GM19099 (cell line): ENCODE measurements at regions not wholly inside any gene's neighbourhood (a gene's known extent, or its start where the extent isn't known, plus 50 kb on each side); places are given as distances from the start of the nearest gene placed in this dataset.

Experiments used
- POLR2A ChIP-seq: IDR thresholded peaks from 3 replicates; pipeline ENCODE4 v1.6.1; 2011; ENCODE audit warnings: low read depth; ENCODE audit not compliant: insufficient read length; ENCODE audit errors: extremely low read depth

DNA sequence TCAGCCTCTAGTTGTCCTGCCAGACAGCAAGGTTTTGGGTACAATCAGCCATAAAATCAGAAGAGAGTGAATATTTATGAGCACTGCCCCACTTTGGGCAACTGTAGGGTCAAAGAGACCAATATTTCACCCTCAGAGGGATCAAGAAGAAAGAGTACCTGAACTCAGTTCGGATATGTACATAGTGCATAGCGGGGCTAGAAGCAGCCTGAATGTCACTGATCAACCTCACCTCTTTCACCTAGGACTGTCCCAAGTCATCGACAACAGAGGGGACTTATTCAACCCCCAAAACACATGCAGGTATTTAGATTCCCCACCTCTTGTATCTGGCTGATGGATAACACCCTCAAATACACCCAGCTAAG is 446.9 kb downstream of the COG6 start:
- no peak for TF ChIP-seq POLR2A

DNA sequence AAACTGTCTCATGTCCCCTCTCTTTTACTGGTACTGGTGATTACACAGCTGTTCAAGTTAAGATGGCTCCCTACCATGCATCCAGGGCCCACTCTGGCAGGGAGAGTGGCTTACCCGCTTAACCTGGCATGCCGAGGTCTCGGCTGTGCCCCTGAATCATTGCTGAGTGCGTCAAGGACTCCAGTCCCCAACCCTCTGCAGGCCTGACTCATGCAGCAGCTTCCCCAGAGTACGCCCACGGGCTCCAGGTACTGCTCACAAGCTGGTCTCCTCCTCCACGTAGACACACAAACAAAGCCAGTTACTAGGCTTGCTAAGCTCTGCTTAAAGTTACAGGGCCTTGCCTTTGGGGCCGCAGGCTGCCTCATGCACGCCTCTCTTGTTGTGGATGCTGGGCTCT is 447.4 kb downstream of the COG6 start:
- no peak for TF ChIP-seq POLR2A

DNA sequence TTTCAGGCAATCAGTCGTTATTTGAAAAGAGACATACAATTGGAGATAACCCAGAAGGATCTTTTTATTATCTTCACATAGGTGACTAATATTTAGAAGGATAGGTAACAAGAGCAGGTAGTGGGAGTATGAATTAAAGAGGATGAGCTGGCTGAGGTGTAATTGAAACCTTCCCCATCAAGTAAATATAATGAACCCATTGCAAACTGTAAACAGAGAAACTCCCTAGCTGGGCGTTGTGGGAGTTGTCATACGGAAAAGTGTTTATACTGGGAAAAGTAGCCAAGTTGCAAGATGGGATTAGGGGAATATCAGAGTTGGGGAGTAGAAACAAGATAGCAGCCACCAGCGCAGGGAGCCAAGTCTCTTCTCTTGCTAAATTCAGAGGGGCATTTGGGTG is 448.4 kb downstream of the COG6 start:
- TF ChIP-seq POLR2A = no peak

DNA sequence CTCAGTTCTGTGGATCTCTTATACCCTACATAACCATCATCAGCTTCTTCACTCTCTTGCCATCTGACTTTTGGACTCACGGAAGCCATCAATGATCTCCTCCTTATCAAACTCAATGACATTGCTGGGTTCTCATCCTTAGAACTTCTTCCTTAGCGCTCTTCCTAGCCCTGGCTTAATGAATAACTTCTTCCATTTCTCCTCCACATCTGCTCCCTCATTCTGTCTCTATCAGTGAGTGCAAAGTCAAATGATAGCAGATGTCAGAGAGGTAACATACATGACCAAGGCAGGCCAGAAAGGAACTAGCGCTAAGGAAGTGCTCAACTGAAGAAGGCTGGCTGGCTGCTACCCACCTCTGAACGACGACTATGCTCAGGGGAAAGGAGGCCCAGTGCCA is 449.8 kb downstream of the COG6 start:
- no peak for TF ChIP-seq POLR2A

DNA sequence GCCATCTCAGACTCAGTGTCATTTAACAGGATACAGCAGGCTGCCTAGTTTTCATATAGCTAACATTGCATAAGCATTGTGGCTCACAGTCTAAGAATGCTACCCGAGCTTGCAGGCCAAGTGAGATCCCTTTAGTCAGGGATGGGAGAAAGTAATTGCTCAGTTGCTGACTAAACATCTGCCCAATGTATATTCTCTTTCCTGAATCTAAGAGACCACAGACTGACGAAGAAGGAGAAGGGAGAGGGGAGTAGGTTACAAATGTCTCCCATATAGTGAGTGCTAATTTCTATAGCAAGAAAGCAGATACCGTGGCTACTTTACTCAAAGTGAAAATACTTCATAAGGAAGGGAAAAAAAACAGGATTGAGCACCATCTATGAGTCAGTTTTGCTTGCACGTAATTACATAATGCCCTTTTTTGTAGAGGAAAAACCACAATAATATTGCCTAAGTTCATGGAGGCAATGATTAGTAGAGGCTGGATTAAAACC is 453.9 kb downstream of the COG6 start:
- TF ChIP-seq POLR2A = no peak

DNA sequence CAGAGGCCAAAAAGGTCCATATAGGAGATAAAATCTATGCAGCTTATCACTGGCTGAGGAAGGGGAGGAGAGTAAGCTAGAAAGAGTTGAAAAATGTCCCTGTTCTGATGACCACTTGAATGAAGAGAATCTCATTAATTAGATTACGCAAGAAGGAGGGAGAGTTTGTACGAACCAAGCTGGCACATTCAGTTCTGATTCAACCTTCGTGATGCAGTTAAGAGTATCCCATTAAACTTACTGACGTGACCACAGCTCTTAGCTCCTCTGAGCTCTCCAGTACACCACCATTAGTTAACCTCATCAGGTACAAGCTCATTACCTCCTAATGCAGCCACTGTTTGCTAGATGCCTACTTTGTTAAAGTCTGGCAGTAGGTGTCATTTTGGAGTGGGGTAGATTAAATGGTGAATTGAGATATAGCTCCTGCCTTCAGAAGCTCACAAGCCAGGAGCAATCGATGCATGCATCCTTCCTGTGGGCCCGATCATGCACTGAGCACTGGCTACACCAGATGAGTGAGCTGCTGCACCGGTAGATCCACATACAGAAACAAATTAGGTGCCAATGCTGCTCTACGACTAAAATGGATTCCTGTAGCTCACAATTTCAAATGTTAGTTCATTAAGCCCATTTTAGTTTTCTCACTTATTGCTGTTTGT is 458.3 kb downstream of the COG6 start:
- no peak for TF ChIP-seq POLR2A

DNA sequence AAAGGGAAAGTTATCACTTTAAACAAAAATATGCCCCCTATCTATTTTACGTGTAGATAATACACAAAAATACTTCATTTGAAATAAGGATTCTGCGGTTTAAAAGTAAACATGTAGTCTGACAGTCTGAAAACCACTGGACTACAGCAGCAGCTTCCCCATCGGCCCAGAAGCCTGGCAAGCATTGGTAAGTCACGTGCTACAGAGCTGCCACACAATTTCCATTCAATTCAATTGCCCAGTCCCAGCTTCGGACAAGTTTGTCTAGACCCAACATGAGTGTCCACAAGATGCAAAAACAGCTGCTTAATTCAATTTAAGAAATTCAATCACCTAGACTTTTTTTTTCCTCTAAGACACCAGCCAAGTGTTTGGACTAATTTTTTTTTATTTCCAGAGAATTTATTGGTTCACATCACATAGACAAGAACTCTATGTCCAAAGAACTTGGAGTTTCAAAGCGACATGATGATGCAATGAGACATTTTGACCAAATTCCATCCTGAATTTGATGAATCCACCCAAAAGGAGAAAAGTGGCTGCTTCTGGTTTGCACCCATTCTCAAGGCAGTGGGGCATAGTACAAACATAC is 458.9 kb downstream of the COG6 start:
- no peak for TF ChIP-seq POLR2A

DNA sequence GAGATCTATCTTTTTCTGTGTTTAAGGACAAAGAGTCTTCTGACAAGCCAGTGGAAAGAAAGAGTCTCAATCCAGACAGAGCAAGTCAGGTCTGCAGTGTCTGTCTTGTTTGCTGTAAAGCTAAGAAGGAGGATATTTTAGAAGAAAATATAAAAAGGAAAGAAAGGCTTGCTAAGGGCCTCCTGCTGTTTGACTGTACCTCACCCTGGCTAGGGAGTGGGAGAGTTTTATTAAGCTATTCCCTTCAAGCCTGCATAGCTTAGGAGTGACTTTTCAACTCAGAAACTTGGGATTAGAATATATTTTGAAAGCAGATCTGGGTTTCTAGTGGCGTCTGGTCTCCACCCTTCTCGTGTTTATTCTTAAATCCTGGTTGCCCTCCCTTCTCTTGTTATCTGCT is 460.0 kb downstream of the COG6 start:
- no peak for TF ChIP-seq POLR2A

DNA sequence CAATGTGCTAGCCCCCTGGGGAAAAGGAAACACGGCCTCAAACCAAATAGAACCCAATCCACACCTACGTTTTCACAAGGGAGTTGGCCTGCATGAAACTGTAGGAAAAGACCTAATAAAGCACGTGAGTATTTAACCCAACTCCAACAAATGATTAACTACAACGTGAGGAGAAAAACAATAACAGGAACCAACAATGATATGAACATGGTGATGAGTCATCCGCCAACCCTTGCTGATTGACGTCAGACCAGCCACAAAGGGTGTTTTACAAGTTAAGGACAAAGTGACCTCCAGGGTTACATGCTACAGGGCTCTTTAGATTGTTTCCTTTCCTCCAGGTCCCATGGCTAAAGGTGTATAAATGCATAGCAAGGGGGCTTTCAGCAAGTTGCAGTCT is 460.5 kb downstream of the COG6 start:
- no peak for TF ChIP-seq POLR2A

DNA sequence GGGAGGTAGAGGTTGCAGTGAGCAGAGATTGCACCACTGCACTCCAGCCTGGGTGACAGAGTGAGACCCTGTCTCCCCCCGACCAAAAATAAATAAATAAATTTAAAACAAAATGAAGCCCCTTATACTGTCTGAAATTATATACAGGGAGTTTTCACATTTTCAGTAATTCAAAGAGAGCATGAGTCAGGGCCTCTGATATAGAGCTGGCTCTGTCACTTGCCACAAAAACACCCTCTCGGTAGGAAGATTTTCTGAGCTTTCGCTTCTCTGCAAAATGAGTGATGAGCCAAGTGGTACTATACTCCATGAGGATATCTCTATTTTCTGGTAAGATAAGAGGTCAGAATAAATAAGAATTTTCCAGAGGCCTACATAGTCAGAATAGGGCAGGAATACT is 462.9 kb downstream of the COG6 start:
- no peak for TF ChIP-seq POLR2A

DNA sequence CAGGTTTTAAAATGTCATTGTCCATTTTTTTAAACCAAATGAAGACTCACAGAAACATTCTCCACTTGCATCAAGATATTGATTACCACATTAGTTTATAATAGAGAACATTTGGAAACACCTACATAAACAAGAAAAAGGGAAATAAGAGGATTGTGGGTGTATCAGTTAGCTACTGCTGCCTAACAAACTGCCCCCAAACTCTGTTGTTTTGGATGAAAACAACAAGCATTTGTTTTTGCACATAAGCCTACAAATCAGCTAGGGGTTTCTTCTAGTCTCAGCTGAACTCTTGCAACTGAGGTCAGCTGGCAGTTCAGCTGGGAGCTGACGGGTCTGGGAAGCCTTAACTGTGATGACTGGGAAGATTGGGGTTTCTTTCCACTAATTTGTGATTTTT is 464.4 kb downstream of the COG6 start:
- no peak for TF ChIP-seq POLR2A

DNA sequence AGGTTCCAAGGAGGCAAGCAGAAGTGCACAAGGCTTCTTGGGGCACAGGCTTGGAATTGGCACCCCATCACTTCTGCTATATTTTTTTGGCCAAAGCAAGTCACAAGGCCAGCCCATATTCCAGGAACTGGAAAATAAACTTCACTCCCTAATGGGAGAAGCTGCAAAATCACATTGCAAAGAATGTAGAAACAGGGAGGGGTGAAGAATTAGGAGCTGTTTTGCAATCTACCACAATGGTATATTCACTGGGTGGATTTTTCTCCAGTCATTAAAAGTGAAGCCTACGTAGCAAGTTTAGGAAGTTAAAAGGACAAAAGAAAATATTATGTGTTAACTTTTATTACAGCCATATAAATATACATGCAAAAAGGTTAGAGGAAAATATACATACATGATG is 464.8 kb downstream of the COG6 start:
- no peak for TF ChIP-seq POLR2A

DNA sequence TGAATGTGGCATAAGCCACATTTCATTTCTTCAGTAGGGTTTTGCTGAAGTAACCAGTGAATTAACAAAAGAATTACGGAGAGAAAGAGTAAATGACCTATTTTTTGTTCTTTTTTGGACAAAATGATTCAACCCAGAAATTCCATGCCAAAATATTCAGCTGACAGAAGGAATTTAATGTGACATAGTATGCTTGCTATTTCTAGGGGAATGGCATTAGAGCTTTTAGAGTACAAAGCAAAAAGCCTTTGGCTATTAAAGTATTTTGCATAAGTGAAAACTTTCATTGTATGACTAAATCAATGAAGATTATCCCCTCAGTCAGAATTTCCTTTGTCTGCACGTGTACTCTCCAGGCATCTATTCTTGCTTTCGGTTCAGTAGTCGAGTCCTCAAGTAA is 465.3 kb downstream of the COG6 start:
- TF ChIP-seq POLR2A = no peak

DNA sequence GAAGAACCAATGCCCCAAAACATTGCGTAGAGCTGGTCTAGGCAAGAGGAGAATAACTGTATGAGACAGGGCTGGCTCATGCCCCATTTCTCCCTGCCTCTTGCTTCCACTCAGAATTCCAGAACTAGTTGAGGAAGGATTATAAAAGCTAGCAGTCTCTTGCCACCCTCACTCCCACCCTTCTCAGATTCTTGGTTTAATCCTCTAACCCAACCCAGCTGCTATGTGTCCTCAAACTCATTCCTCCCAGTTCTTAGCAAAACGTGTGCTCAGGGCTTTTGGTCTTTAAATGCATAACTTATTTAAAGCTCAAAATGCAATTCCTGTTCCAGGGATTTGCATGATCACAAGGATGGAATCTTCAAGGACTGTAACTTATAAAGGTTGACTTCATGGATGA is 466.3 kb downstream of the COG6 start:
- TF ChIP-seq POLR2A = no peak

DNA sequence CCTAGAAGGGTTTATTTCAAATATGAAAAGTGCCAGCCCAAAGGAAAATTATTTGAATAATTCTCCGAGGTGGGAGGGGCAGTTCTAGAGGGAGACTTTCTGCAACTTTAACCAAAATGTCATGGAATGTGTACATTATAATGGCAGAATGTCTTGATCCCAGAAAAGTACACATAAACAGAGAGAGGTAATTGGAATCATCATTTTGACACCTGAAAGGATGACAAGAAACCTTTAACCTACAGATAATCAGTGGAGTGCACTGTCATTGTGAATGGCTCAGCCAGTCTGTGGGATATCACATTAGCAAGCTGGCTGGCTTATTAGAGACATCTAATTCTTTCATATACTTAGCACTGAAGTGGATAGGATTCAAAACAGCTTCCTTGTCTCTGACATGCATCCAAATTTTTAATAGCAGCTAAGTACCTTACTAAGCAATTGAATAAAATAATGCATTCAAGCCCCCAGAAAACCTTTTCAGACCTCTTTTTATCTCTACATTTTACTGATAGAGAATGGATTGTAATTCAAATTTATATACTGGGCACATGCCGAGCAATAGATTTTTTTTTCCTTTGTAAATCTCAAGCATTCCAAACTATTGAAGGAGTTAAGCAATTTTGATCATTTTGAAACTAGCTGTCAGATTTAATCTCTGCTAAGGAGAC is 468.6 kb downstream of the COG6 start:
- no peak for TF ChIP-seq POLR2A

DNA sequence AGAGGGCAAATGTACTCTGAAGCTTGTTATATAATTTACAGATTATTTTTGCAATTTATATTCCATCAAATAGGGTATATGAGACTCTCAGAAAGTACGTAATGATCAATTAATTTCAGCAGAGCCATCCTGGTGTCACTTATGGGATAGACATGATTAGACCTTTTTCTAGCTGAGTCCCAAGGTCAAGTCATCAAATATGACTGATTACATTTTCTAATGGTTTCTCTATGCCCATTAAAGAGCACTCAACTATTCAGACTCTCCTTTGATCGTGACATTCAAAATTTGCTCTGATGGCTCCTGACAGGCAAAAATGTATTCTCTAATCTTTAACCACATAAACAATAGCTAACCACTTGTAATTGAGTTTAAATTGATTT is 469.2 kb downstream of the COG6 start:
- no peak for TF ChIP-seq POLR2A
